ENCODE measurements at regions not wholly inside any gene's neighbourhood (a gene's known extent, or its start where the extent isn't known, plus 50 kb on each side); places are given as distances from the start of the nearest gene placed in this dataset.

DNA sequence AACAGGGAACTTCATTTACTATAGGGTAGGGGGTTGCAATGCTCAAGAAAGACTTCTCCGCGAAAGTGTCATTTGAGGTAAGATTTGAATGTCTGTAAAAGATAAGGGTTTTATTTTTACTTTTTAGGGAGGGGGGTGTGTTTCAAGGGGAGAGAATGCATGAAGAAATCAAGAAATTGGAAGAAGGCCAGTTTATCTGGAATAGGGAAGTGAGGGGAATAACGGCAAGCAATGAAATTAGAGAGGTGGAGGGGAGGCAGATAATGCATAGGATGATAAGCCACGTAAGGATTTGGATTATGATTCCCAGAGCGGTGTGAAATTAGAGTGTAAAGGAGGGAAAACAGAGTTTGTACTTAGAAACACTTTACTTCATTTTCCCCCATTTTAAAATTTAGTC, 63.0 kb upstream of the MB21D2 start:
- TF ChIP-seq TAF1 (IDR thresholded peaks at IDR 0.05; ENCODE audit: low read depth, low read length) (no peak), POLR2AphosphoS5 (IDR thresholded peaks at IDR 0.05; ENCODE audit: low read depth, low read length) (no peak), POLR2A (IDR thresholded peaks at IDR 0.05; ENCODE audit: low read depth, low read length) (no peak), POU2F2 (IDR thresholded peaks at IDR 0.05; ENCODE audit: low read depth, low read length) (no peak), SPI1 (IDR thresholded peaks at IDR 0.05; ENCODE audit: low read depth, low read length) (no peak)
